Loucy (cell line): ENCODE measurements at regions not wholly inside any gene's neighbourhood (a gene's known extent, or its start where the extent isn't known, plus 50 kb on each side); places are given as distances from the start of the nearest gene placed in this dataset.

Experiments used
- H2AFZ ChIP-seq: fragments of 200-600 bp; sonication (generic); 2 replicates; pipeline ENCODE4 v1.6.0; 2016; ENCODE audit warnings: antibody characterized with exemption, mild to moderate bottlenecking, low read length, moderate library complexity
- H3F3A ChIP-seq: fragments of 200-600 bp; 2 replicates; pipeline ENCODE4 v1.6.0; 2016; ENCODE audit warnings: antibody characterized with exemption, low read depth, mild to moderate bottlenecking
- H3K27me3 ChIP-seq: fragments of 200-600 bp; sonication (generic); 2 replicates; pipeline ENCODE4 v1.6.1; 2014; ENCODE audit warnings: low read length, mild to moderate bottlenecking; ENCODE audit not compliant: insufficient read depth, poor library complexity, severe bottlenecking
- H3K36me3 ChIP-seq: fragments of 200-600 bp; sonication (generic); 2 replicates; pipeline ENCODE4 v1.6.1; 2016; ENCODE audit warnings: low read length; ENCODE audit not compliant: insufficient read depth
- H3K4me1 ChIP-seq: fragments of 200-600 bp; sonication (generic); 2 replicates; pipeline ENCODE4 v1.5.1; 2014; ENCODE audit warnings: low read length, mild to moderate bottlenecking; ENCODE audit not compliant: insufficient read depth, poor library complexity, severe bottlenecking
- H3K4me2 ChIP-seq: fragments of 200-600 bp; sonication (generic); 2 replicates; pipeline ENCODE4 v1.6.0; 2014; ENCODE audit warnings: antibody characterized with exemption, low read length, low read depth, mild to moderate bottlenecking; ENCODE audit not compliant: poor library complexity, severe bottlenecking
- H3K4me3 ChIP-seq: fragments of 200-600 bp; sonication (generic); 2 replicates; pipeline ENCODE4 v1.5.1; 2014; ENCODE audit warnings: low read length, mild to moderate bottlenecking, mixed read lengths; ENCODE audit not compliant: poor library complexity, severe bottlenecking
- H3K79me2 ChIP-seq: fragments of 200-600 bp; sonication (generic); 2 replicates; pipeline ENCODE4 v1.6.1; 2014; ENCODE audit warnings: low read length; ENCODE audit not compliant: insufficient read depth
- H3K9ac ChIP-seq: fragments of 200-600 bp; sonication (generic); 2 replicates; pipeline ENCODE4 v1.6.0; 2014; ENCODE audit warnings: mild to moderate bottlenecking, low read depth, low read length, moderate library complexity; ENCODE audit not compliant: poor library complexity, severe bottlenecking
- H3K9me2 ChIP-seq: fragments of 200-600 bp; sonication (generic); replicated peaks from 2 replicates; pipeline ENCODE4 v1.6.1; 2016; ENCODE audit warnings: low read depth, low read length, mixed read lengths
- H3K9me3 ChIP-seq: fragments of 200-600 bp; sonication (generic); 2 replicates; pipeline ENCODE4 v1.6.1; 2014; ENCODE audit warnings: mild to moderate bottlenecking, antibody characterized with exemption, low read length, low read depth; ENCODE audit not compliant: insufficient read depth
- H4K20me1 ChIP-seq: fragments of 200-600 bp; sonication (generic); 2 replicates; pipeline ENCODE4 v1.6.0; 2014; ENCODE audit warnings: antibody characterized with exemption, low read length, mild to moderate bottlenecking; ENCODE audit not compliant: insufficient read depth, poor library complexity, severe bottlenecking
- EZH2phosphoT487 ChIP-seq: fragments of 200-600 bp; IDR thresholded peaks from 2 replicates; pipeline ENCODE4 v1.6.1; 2018; ENCODE audit warnings: antibody characterized with exemption, mild to moderate bottlenecking, moderate library complexity, borderline replicate concordance
- TF ChIP-seq, protein P1 (sequence below): fragments of 200-600 bp; sonication (generic); conservative IDR thresholded peaks from 2 replicates; pipeline ENCODE4 v1.5.1; 2014; ENCODE audit warnings: mild to moderate bottlenecking, antibody characterized with exemption, low read length

DNA sequence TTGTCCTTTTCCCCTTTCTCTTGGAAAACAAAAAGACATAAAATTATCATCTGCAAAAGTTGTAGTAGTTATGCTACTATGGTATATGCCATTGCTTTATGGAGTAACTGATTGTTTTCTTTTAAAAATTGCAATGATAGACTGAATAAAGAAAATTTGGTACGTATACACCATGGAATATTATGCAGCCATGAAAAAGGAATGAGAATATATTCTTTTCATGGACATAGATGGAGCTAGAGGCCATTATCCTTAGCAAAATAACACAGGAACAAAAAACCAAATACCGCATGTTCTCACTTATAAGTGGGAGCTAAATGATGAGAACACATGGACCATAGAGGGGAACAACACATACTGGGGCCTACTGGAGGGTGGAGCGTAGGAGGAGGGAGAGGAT lies 538.8 kb downstream of the PLXDC2 start:
- H3K9me3 ChIP-seq = no peaks in the 10 kb centered on the region; the same call in 1 of the 2 replicates
- H3K4me2 ChIP-seq = no peak overlapping the region
- no peaks in the 10 kb centered on the region for H4K20me1 ChIP-seq
- H3K36me3 ChIP-seq = no peaks in the 10 kb centered on the region
- H3K27me3 ChIP-seq = no peaks in the 10 kb centered on the region
- no peak overlapping the region for H2AFZ ChIP-seq
- H3K4me1 ChIP-seq = no peaks in the 10 kb centered on the region
- H3K79me2 ChIP-seq = no peaks in the 10 kb centered on the region
- H3K9me2 ChIP-seq = no peaks in the 10 kb centered on the region
- H3K4me3 ChIP-seq = no peak overlapping the region
- no peaks in the 10 kb centered on the region for H3F3A ChIP-seq
- TF ChIP-seq, protein P1, sequence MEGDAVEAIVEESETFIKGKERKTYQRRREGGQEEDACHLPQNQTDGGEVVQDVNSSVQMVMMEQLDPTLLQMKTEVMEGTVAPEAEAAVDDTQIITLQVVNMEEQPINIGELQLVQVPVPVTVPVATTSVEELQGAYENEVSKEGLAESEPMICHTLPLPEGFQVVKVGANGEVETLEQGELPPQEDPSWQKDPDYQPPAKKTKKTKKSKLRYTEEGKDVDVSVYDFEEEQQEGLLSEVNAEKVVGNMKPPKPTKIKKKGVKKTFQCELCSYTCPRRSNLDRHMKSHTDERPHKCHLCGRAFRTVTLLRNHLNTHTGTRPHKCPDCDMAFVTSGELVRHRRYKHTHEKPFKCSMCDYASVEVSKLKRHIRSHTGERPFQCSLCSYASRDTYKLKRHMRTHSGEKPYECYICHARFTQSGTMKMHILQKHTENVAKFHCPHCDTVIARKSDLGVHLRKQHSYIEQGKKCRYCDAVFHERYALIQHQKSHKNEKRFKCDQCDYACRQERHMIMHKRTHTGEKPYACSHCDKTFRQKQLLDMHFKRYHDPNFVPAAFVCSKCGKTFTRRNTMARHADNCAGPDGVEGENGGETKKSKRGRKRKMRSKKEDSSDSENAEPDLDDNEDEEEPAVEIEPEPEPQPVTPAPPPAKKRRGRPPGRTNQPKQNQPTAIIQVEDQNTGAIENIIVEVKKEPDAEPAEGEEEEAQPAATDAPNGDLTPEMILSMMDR = no peak
- no peak for TF ChIP-seq EZH2phosphoT487
- no peak overlapping the region for H3K9ac ChIP-seq

DNA sequence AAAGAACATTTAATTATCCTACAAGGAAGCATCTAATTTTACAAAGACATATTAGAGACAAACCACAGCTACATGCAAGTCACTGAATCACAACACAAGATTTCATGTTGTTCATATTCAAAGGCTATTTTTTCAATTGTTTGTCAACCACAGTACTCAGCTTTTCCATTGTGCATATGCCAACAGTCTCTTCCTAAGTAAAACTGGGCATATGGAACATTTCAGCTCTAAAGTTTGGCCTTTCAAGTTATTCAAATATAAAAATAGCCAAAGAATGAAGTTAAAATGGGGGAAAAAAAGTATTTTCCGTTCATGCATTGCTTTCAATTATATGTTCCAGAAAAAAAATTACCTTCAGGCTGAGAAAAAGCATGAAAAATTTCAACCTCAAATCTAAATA lies 537.9 kb downstream of the PLXDC2 start:
- Histone ChIP-seq H3K9me3 (no peaks in the 10 kb centered on the region; the same call in 1 of the 2 replicates), H3F3A (no peaks in the 10 kb centered on the region), H3K4me3 (no peak overlapping the region), H3K79me2 (no peaks in the 10 kb centered on the region), H3K27me3 (no peaks in the 10 kb centered on the region), H3K36me3 (no peaks in the 10 kb centered on the region), H2AFZ (no peak overlapping the region), H3K9me2 (no peaks in the 10 kb centered on the region), H3K9ac (no peak overlapping the region), H3K4me2 (no peak overlapping the region), H4K20me1 (no peaks in the 10 kb centered on the region), H3K4me1 (no peaks in the 10 kb centered on the region)
- no peak for TF ChIP-seq EZH2phosphoT487
- TF ChIP-seq, protein P1 = no peak

DNA sequence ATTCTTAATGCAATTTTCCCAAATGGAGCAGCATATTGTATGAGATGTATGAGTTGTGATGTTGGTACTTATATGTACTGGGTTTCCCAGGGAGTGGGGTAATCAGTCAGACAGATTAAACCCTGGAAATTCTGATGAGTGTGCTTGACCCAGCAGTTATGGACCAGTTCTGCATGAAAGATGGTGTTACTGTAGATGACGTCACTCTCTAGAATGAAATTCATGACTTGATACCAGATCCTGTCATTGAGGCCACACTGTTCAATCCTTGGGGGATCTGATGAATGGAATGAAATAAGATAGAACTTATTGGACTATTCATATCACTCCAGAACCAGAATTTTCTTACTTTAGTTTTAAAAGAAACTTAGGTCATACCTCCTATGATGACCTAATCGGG lies 534.3 kb downstream of the PLXDC2 start:
- no peaks in the 10 kb centered on the region for H3K36me3 ChIP-seq
- no peaks in the 10 kb centered on the region for H3K9me2 ChIP-seq
- TF ChIP-seq, protein P1 = no peak
- TF ChIP-seq EZH2phosphoT487 = no peak
- no peak overlapping the region for H3K9ac ChIP-seq
- no peaks in the 10 kb centered on the region; the same call in 1 of the 2 replicates for H3K9me3 ChIP-seq
- no peak overlapping the region for H3K4me2 ChIP-seq
- no peaks in the 10 kb centered on the region for H3F3A ChIP-seq
- no peaks in the 10 kb centered on the region for H3K79me2 ChIP-seq
- H4K20me1 ChIP-seq = no peaks in the 10 kb centered on the region
- no peaks in the 10 kb centered on the region for H3K27me3 ChIP-seq
- H2AFZ ChIP-seq = no peak overlapping the region
- no peaks in the 10 kb centered on the region for H3K4me1 ChIP-seq
- H3K4me3 ChIP-seq = no peak overlapping the region
